CD4-positive, alpha-beta T cell treated with Interferon alpha-2 for 1 hour (primary cell): ENCODE measurements at regions not wholly inside any gene's neighbourhood (a gene's known extent, or its start where the extent isn't known, plus 50 kb on each side); places are given as distances from the start of the nearest gene placed in this dataset.
"Not testable (repeated sequence)": the region's sequence is repeated elsewhere in the genome, so short reads cannot be mapped to it uniquely, and the experiment has no call there.

Experiments
- DNase-seq, 2 donors: peaks; one replicate each; pipeline ENCODE4 v3.0.0-alpha.2; 2020 to 2022

- DNase-seq, result no peak
These were observed 53.8 kb downstream of the ADRB2 start for GRCh38 chr5:148880197-148880596.

GRCh38 chr5:148880696-148881095 is 54.3 kb downstream of the ADRB2 start:
- DNase-seq, result no peak

- peak in 1 of 2 donors; percentile 6 for DNase-seq
These were observed 55.9 kb downstream of the ADRB2 start for GRCh38 chr5:148882332-148882731.

GRCh38 chr5:148884339-148885020 is 58.1 kb downstream of the ADRB2 start:
- no peak for DNase-seq

DNA sequence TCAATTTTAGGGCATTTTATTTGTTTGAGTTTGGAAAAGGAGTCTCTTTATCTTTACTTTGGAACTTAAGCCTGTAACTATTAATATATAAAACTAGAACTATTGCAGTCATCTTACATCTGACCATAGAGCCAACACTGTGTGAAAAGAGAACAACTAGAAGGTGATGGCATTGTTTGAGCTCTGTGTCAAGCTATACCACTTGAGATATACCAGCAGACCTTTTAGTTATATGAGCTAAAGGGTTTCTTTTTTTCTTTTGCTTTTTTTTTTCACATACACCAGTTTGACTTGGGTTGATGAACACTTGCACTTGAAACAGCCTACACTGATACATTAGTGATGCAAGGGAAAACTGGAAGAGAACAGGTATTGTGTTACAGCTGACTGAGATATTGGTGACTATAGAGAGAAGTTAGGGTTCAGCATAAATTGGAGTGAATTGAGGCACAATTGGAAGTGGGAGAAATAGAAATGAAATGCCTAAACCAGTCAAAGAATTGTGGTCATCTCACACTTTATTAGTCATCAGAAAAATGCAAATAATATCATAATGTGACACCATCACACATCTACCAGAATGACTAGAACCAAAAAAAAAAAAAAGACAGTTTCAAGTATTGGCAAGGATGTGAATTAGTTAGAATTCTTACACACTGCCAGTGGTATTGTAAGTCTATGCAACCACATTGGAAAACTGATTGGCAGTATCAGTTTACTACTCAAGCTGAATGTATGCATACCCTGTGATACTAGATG is 60.9 kb downstream of the ADRB2 start:
- no peak for DNase-seq

DNA sequence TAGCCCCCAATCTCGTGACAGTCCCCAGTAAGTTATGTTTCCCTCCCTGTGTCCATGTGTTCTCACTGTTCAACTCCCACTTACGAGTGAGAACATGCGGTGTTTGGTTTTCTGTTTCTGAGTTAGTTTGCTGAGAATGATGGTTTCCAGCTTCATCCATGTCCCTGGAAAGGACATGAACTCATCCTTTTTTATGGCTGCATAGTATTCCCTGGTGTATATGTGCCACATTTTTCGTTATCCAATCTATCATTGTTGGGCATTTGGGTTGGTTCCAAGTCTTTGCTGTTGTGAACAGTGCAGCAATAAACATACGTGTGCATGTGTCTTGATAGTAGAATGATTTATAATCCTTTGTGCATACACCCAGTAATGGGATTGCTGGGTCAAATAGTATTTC is 63.5 kb downstream of the ADRB2 start:
- DNase-seq, result not testable (repeated sequence)

DNA sequence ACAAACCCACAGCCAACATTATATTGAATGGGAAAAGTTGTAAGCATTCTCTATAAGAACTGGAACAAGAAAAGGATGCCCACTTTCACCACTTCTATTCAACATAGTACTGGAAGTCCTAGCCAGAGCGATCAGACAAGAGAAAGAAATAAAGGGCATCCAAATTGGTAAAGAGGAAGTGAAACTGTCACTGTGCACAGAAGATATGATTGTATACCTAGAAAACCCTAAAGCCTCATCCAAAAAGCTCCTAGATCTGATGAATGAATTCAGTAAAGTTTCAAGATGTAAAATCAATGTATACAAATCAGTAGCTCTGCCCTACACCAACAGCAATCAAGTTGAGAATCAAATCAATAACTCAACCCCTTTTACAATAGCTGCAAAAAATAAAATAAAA is 69.0 kb downstream of the ADRB2 start:
- DNase-seq, result not testable (repeated sequence)

DNA sequence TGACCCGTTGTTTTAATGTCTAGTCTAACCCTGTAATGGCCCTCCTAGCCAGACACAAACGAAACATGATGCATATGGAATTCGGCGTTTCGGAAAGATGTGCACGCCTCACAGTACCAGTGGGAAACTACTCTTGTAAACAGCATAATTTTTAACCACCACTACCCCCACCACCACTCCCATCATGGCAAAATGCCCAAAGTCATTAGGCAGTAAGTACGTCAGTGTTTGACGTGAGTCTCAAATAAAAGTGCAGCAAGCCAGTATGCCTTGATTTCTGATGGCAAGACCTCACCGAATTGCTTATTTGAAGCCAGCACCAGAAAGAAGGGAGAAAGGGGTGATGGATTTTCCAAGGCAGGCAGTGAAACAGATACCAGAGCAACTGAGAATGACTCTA is 71.4 kb downstream of the ADRB2 start:
- no peak for DNase-seq

DNA sequence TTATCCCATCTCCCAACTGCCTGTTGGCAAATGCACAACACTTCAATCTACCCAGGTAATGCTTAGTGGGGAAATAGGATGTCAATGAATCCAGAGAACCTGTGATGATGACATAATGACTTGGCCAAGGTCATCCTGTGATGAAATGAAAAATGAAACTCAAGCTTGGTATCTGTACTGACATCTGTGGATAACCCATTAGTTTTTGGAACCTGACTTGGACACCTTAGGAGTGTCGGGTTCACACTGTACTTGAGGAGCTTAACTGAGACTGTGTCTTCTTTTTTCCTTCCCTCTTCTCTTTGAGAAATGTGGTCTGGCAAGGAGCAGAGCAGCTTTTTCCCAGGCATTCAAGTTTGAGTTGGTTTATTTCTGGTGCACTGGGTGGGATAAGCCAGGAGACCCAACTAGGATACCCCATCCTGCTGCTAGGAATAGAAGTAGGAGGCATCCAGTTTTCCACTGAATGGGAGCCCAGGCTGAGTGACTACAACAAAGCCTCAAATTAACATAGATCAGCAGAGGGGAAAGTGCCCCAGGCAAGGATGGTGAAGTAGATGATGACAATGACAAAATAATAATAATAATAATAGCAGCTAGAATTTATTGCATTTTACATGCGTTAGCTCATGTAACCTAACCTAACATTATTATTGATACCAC is 72.1 kb downstream of the ADRB2 start:
- no peak for DNase-seq

DNA sequence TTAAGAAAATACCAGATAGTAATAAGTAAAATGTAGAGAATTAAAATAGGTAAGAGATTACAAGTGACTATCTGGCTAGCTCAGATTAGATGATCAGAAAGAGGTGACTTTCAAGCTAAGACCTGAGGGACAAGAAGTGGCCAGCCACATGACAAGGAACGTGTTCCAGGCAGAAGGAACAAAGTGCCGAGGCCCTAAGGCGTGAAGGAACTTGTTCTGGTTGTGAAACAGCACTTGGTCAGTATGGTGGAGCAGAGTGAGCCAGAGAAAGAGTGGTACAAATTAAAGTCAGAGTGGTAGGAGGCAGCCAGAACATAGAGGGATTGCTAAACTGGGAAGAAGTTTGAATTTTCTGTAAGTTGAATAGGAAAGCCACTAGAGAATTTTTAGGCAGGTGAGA is 73.6 kb downstream of the ADRB2 start:
- no peak for DNase-seq

- no peak for DNase-seq
These were observed 76.1 kb downstream of the ADRB2 start for GRCh38 chr5:148902478-148902877.

GRCh38 chr5:148903587-148903986 is 77.2 kb downstream of the ADRB2 start:
- no peak for DNase-seq

DNA sequence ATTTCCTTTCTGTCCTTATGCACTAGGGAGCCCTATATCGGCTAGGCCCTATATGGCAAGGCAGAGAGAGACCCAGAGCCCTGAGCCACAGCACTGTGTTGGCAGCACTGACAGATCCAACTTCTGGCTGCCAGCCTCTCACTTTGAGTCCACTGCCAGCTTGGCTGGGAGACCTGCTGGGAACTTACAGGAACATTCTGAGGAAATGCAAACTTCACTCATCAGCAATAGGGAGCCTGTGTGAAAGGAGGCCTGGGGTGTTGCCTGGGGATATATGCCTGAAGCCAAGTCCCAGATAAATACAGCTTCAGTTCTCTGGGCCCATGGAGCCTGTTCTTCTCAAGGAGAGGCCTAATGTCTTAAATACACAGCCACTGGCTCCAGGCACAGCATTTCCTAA is 78.0 kb downstream of the ADRB2 start:
- DNase-seq, result no peak

- no peak for DNase-seq
These were observed 79.1 kb downstream of the ADRB2 start for GRCh38 chr5:148905541-148905940.

GRCh38 chr5:148906968-148907367 is 80.6 kb downstream of the ADRB2 start:
- no peak for DNase-seq

- DNase-seq, result no peak
These were observed 82.6 kb downstream of the ADRB2 start for GRCh38 chr5:148909040-148909439.

DNA sequence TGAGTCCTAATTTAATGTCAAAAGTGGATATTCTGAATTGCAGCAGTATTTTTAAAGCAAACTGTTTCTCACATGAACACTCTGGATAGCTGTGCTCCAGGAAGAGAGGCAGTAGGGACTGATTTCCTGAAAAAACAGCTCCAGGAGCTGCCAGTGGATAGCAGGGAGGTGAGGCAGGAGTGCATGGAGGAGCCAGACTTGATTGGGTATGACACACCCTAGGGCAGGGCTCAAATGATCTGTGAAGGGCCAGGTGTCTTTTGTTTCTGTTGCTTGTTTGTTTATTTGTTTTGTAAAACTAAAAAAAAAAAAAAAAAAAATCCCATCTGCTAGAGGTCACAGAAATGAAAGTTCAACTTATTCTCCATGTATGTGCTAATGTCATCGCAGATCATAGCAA is 83.4 kb downstream of the ADRB2 start:
- DNase-seq, result no peak

GRCh38 chr5:148910216-148910615 is 83.8 kb downstream of the ADRB2 start:
- DNase-seq, result no peak

DNA sequence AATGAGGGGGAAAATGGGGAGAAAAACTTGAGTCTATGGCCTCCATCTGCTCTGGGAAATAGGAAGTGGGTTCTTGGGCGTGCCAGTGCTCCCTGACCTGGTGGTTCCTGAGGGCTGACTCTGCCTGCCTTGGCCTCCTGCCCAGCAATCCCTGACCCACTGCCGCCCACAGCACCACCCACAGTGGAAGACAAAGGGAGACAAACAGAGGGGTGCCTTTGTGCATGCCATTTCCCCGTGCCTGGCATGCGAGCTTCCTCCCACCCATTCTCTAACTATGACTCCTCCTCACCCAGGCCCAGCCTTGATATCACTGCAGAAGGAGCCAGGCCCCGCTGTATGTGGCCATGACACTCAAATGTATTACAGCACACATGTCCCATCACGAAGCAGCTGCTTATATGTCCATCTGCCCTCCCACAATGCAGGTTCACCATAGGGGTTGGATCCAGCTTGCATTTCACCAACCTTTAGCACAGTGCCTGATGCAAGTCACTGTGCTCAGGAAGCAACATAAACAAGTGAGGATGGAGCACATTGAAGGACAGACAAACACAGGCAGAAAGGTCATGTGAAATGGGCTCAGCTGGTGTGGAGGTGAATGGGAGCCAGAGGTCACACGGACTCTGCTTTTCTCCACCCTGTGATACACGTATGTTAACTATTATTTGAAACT is 84.4 kb downstream of the ADRB2 start:
- no peak for DNase-seq

DNA sequence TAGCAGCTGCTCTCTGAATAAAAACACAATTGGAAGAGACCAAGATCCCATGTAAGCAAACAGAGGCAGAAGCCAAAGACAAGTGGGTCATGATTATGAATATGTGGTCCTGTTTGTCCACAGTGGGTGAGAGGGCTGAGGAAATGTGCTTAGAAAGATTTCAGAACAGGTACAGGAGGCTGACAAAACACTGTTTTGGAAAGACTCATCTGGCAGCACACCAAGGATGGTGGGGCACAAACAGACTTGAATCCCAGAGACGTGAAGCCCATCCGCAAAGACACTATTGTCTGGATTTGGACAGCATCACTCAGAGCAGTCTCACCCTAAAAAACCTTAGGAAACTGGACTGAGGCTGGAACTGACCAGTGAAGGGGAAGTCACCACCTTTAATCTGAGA is 85.0 kb downstream of the ADRB2 start:
- DNase-seq, result no peak

DNA sequence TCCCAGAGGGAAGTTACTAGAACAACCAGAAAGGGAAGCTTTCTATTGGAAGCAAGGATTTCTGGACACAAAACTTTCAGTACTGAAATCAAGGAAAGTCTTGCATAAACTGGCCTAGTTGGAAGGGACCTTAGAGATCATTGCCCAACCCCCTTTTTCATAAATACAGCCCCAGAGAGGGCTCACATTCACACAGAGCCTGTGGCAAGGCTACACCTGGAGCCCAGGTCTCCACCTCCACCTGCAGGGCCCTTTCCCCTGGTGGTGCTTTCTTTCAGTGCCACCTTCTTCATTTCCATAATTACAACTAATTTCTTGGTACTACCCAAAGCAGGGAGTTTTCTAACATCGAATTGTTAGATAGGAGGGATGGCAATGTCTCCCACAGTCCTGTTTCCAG is 85.7 kb downstream of the ADRB2 start:
- no peak for DNase-seq

GRCh38 chr5:148912714-148913398 is 86.4 kb downstream of the ADRB2 start:
- no peak for DNase-seq

GRCh38 chr5:148913493-148913892 is 87.1 kb downstream of the ADRB2 start:
- no peak for DNase-seq
